ENCODE measurements at regions not wholly inside any gene's neighbourhood (a gene's known extent, or its start where the extent isn't known, plus 50 kb on each side); places are given as distances from the start of the nearest gene placed in this dataset.
A peak's percentile ranks its signal among the peaks of the same experiment; 100 is the strongest.

- Histone ChIP-seq H3K23ac (ENCODE audit: insufficient read length) (no peak overlapping the region), H3K4me1 (replicated peaks in 1 of 4; ENCODE audit: control insufficient read depth in 3 of 4, insufficient read depth in 4 of 4, low read length in 3 of 4) (no peaks in the 10 kb centered on the region), H3K79me2 (ENCODE audit: control insufficient read depth in 1 of 2, insufficient read depth in 2 of 2, low read length in 2 of 2) (no peaks in the 10 kb centered on the region), H2BK20ac (ENCODE audit: low read length) (no peak overlapping the region), H3K27me3 (replicated peaks in 1 of 4; ENCODE audit: control insufficient read depth in 3 of 4, extremely low read depth in 1 of 4, insufficient read depth in 3 of 4, low read length in 3 of 4) (no peaks in the 10 kb centered on the region), H4K8ac (ENCODE audit: extremely low read depth, insufficient read depth, low read length) (no peak overlapping the region), H2BK120ac (replicated peaks; ENCODE audit: low read depth, low read length) (no peak overlapping the region), H3K36me3 (ENCODE audit: control insufficient read depth in 2 of 4, insufficient read depth in 4 of 4, low read length in 3 of 4) (no peaks in the 10 kb centered on the region; a peak in 1 of 8 replicates), H2BK12ac (ENCODE audit: low read depth, low read length) (no peak overlapping the region), H2AFZ (ENCODE audit: low read length) (no peak overlapping the region), H3K9ac (replicated peaks in 1 of 4; ENCODE audit: extremely low read depth in 1 of 4, low read depth in 3 of 4, low read length in 3 of 4) (no peak overlapping the region), H3K23me2 (ENCODE audit: low read depth, low read length) (no peaks in the 10 kb centered on the region), H4K91ac (replicated peaks; ENCODE audit: insufficient read length, low read length) (no peak overlapping the region), H3K18ac (ENCODE audit: extremely low read depth, low read length) (no peak overlapping the region), H2BK15ac (ENCODE audit: low read length) (no peak overlapping the region), H2AK5ac (ENCODE audit: low read depth, low read length) (no peak overlapping the region), H3K56ac (replicated peaks; ENCODE audit: insufficient read length, low read depth, low read length) (no peak overlapping the region), H3K4me2 (ENCODE audit: insufficient read depth in 1 of 2, low read depth in 2 of 2, low read length in 2 of 2) (no peak overlapping the region), H4K20me1 (replicated peaks in 1 of 2; ENCODE audit: control insufficient read depth in 1 of 2, insufficient read depth in 2 of 2, low read length in 2 of 2) (no peaks in the 10 kb centered on the region), H3K27ac (ENCODE audit: low read depth, low read length) (no peak overlapping the region), H3K14ac (ENCODE audit: insufficient read length) (no peak overlapping the region), H3K79me1 (ENCODE audit: low read depth, low read length) (no peaks in the 10 kb centered on the region), H4K5ac (ENCODE audit: insufficient read length, low read depth, low read length) (no peak overlapping the region), H2BK5ac (ENCODE audit: low read depth, low read length) (no peak overlapping the region), H3K4me3 (ENCODE audit: extremely low read depth in 1 of 4, insufficient read depth in 2 of 4, low read depth in 3 of 4, low read length in 4 of 4) (peak overlapping the region in 1 of 4 experiments; percentile 32; a peak in 1 of 8 replicates), H3K4ac (replicated peaks; ENCODE audit: insufficient read length, low read depth, low read length) (no peak overlapping the region), H3K9me3 (ENCODE audit: insufficient read depth in 2 of 2, low read depth in 1 of 2, low read length in 1 of 2) (peaks cover 62 to 65% of the 10 kb centered on the region in 2 experiments)
- DNase-seq (ENCODE audit: low read depth in 1 of 2, low spot score in 2 of 2) (no peak), FAIRE-seq (no peak)
- POLR2A ChIA-PET (ENCODE audit: partially characterized antibody) = no interaction called here
- 82% methylated on average over 3 of the region's 3 CpGs; no CpG with 5 or more reads in 1 of the 2 experiments for WGBS, 2 experiments (ENCODE audit: extremely low coverage in 1 of 2, insufficient coverage in 1 of 2, insufficient read length in 1 of 2, insufficient replicate concordance in 2 of 2, low coverage in 1 of 2, low lambda C conversion rate in 2 of 2, missing lambda C conversion rate in 1 of 2)
- CTCF ChIA-PET (ENCODE audit: partially characterized antibody) = interaction anchor here (0.6 to 1.9 kb wide), 10 partner anchors 9 to 1252 kb away, joined by 3 to 5 read pairs (median 3); no protein-coding TSS in a partner anchor
- TF ChIP-seq ZNF274 (IDR thresholded peaks at IDR 0.05; ENCODE audit: borderline replicate concordance, extremely low read depth, low read length) = no peak
- no peak for TF ChIP-seq SUZ12 (IDR thresholded peaks at IDR 0.05; ENCODE audit: low read length)
- TF ChIP-seq SIN3A (conservative IDR thresholded peaks at IDR 0.05 in 1 of 2, IDR thresholded peaks at IDR 0.05 in 1 of 2; ENCODE audit: low read depth in 1 of 2, low read length in 2 of 2) = no peak
- no peak for TF ChIP-seq CEBPB (IDR thresholded peaks at IDR 0.05; ENCODE audit: low read depth, low read length)
- TF ChIP-seq CBX8 (IDR thresholded peaks at IDR 0.05; ENCODE audit: borderline replicate concordance, low read depth, low read length) = no peak
- no peak for TF ChIP-seq ATF2 (IDR thresholded peaks at IDR 0.05; ENCODE audit: low read length)
- no peak for TF ChIP-seq ATF3 (IDR thresholded peaks at IDR 0.05; ENCODE audit: insufficient read depth, low read depth, low read length)
- TF ChIP-seq CHD2 (IDR thresholded peaks at IDR 0.05; ENCODE audit: low read length) = no peak
- TF ChIP-seq TBP (IDR thresholded peaks at IDR 0.05; ENCODE audit: low read depth, low read length) = no peak
- no peak for TF ChIP-seq BCL11A (IDR thresholded peaks at IDR 0.05; ENCODE audit: low read depth in 2 of 2, low read length in 2 of 2)
- TF ChIP-seq PHF8 (conservative IDR thresholded peaks at IDR 0.05; ENCODE audit: low read depth, low read length) = no peak
Measured at GRCh38 chr14:106662936-106663550, 1136.7 kb downstream of the TMEM121 start.

Measured in H1 (cell line).